CD14-positive monocyte (primary cell): ENCODE measurements at regions not wholly inside any gene's neighbourhood (a gene's known extent, or its start where the extent isn't known, plus 50 kb on each side); places are given as distances from the start of the nearest gene placed in this dataset.

Experiments
- DNase-seq, 3 donors: peaks; one replicate each; pipeline ENCODE4 v3.0.0-alpha.2; 2011 to 2022
- H2AFZ ChIP-seq: 2 replicates; pipeline ENCODE4 v1.6.0; 2012; ENCODE audit warnings: mild to moderate bottlenecking, low read depth, low read length, inconsistent platforms; ENCODE audit not compliant: insufficient read depth, poor library complexity, severe bottlenecking
- H3K27ac ChIP-seq, 2 donors: 1 replicate in 1 of 2; 2 replicates in 1 of 2; pipeline ENCODE4 v1.5.1; 2012 to 2013; ENCODE audit warnings: low read length in 2 of 2, control low read depth in 1 of 2, inconsistent platforms in 1 of 2, low read depth in 1 of 2, mild to moderate bottlenecking in 1 of 2
- H3K27me3 ChIP-seq, 2 donors: one replicate each; pipeline versions ENCODE4 v1.6.0 to v1.6.1; 2011 to 2013; ENCODE audit warnings: low read length in 2 of 2; ENCODE audit not compliant: control insufficient read depth in 2 of 2, insufficient read depth in 2 of 2
- H3K36me3 ChIP-seq, 2 donors: replicated peaks in 1 of 2; 1 replicate in 1 of 2; 2 replicates in 1 of 2; pipeline versions ENCODE4 v1.5.1 to v1.6.1; 2012 to 2013; ENCODE audit warnings: low read length in 2 of 2, control low read depth in 1 of 2, inconsistent platforms in 1 of 2, mild to moderate bottlenecking in 1 of 2; ENCODE audit not compliant: insufficient read depth in 2 of 2, control insufficient read depth in 1 of 2
- H3K4me1 ChIP-seq, 2 donors: 1 replicate in 1 of 2; 2 replicates in 1 of 2; pipeline versions ENCODE4 v1.5.1 to v1.6.1; 2012 to 2013; ENCODE audit warnings: low read length in 2 of 2, control low read depth in 1 of 2, inconsistent platforms in 1 of 2, mild to moderate bottlenecking in 1 of 2, moderate library complexity in 1 of 2; ENCODE audit not compliant: insufficient read depth in 2 of 2, control insufficient read depth in 1 of 2
- H3K4me2 ChIP-seq: replicated peaks from 2 replicates; pipeline ENCODE3; 2012; ENCODE audit warnings: low read length, moderate library complexity, mild to moderate bottlenecking; ENCODE audit not compliant: poor library complexity, severe bottlenecking; ENCODE audit errors: extremely low read depth
- H3K4me3 ChIP-seq, 3 experiments: fragments of 200-600 bp in 1 of 3; sonication (generic) in 1 of 3; replicated peaks in 1 of 3; 1 replicate in 2 of 3; 2 replicates in 1 of 3; pipeline ENCODE4 v1.5.1; 2011 to 2013; ENCODE audit warnings: low read length in 3 of 3, mild to moderate bottlenecking in 3 of 3, control low read depth in 2 of 3, low read depth in 2 of 3, inconsistent platforms in 1 of 3, moderate library complexity in 1 of 3
- H3K79me2 ChIP-seq: 2 replicates; pipeline ENCODE4 v1.6.0; 2012; ENCODE audit warnings: mild to moderate bottlenecking, control low read depth, inconsistent platforms, low read length, moderate library complexity; ENCODE audit not compliant: insufficient read depth
- H3K9ac ChIP-seq: 2 replicates; pipeline ENCODE4 v1.6.0; 2017; ENCODE audit warnings: low read length, mild to moderate bottlenecking; ENCODE audit not compliant: insufficient read depth, poor library complexity, severe bottlenecking
- H3K9me3 ChIP-seq, 2 donors: replicated peaks in 1 of 2; 1 replicate in 1 of 2; 2 replicates in 1 of 2; pipeline versions ENCODE4 v1.5.1 to v1.6.1; 2012 to 2013; ENCODE audit warnings: low read length in 2 of 2, control low read depth in 1 of 2; ENCODE audit not compliant: control insufficient read depth in 1 of 2, insufficient read depth in 1 of 2
- H4K20me1 ChIP-seq: 2 replicates; pipeline ENCODE4 v1.6.0; 2012; ENCODE audit warnings: mild to moderate bottlenecking, low read length, control low read depth, moderate library complexity; ENCODE audit not compliant: insufficient read depth
- H3K27ac Mint-ChIP-seq, 7 donors: one replicate each; pipeline ENCODE4 v1.8.0; 2020; ENCODE audit warnings: mild to moderate bottlenecking in 7 of 7, mixed read lengths in 7 of 7, moderate library complexity in 6 of 7, inconsistent platforms in 2 of 7
- H3K27me3 Mint-ChIP-seq, 3 donors: one replicate each; pipeline ENCODE4 v1.8.0; 2021 to 2022; ENCODE audit warnings: low read depth in 3 of 3, mild to moderate bottlenecking in 3 of 3, mixed read lengths in 3 of 3, moderate library complexity in 3 of 3, inconsistent platforms in 1 of 3
- H3K36me3 Mint-ChIP-seq, 2 donors: one replicate each; pipeline ENCODE4 v1.8.0; 2020; ENCODE audit warnings: mixed read lengths in 2 of 2, inconsistent platforms in 1 of 2, mild to moderate bottlenecking in 1 of 2
- H3K4me1 Mint-ChIP-seq: one replicate; pipeline ENCODE4 v1.8.0; 2020; ENCODE audit warnings: mild to moderate bottlenecking, mixed read lengths
- H3K4me3 Mint-ChIP-seq, 2 donors: one replicate each; pipeline ENCODE4 v1.8.0; 2020; ENCODE audit warnings: mild to moderate bottlenecking in 2 of 2, mixed read lengths in 2 of 2, moderate library complexity in 1 of 2
- H3K9me3 Mint-ChIP-seq, 7 donors: one replicate each; pipeline ENCODE4 v1.8.0; 2020 to 2022; ENCODE audit warnings: mixed read lengths in 7 of 7, mild to moderate bottlenecking in 6 of 7, moderate library complexity in 6 of 7, inconsistent platforms in 2 of 7
- CTCF ChIP-seq: fragments of 200-600 bp; IDR thresholded peaks from one replicate; pipeline ENCODE4 v1.8.0; 2022; ENCODE audit warnings: antibody characterized with exemption, mild to moderate bottlenecking
- WGBS: methylation state at CpG from one replicate; pipeline ENCODE4 v1.1.5; 2013; ENCODE audit warnings: missing lambda C conversion rate; ENCODE audit not compliant: insufficient coverage; 5-methylcytosine and 5-hydroxymethylcytosine counted together
- intact Hi-C, 2 donors: fragments of 100-400 bp; cut with micrococcal nuclease; formaldehyde crosslinking; loops; one replicate each; pipeline versions ENCODE4 v1.15.0 to v1.15.1; 2023

- H3K4me3 Mint-ChIP-seq, result no peak overlapping the region
- H3K79me2 ChIP-seq, result no peaks in the 10 kb centered on the region
- H3K36me3 Mint-ChIP-seq, result no peaks in the 10 kb centered on the region
- no peak overlapping the region for H3K27ac ChIP-seq
- TF ChIP-seq CTCF, result no peak
- no peak overlapping the region for H3K4me2 ChIP-seq
- no peaks in the 10 kb centered on the region for H3K4me1 Mint-ChIP-seq
- intact Hi-C loops, result no loop called here
- H2AFZ ChIP-seq, result no peak overlapping the region
- peaks cover 2 to 18% (median 14%) of the 10 kb centered on the region in 7 donors for H3K9me3 Mint-ChIP-seq
- H3K9me3 ChIP-seq, result peaks cover 11 to 13% of the 10 kb centered on the region in 2 donors
- H3K4me1 ChIP-seq, result no peaks in the 10 kb centered on the region
- H3K27me3 Mint-ChIP-seq, result no peaks in the 10 kb centered on the region
- no peaks in the 10 kb centered on the region for H3K36me3 ChIP-seq
- no peak overlapping the region for H3K9ac ChIP-seq
- no peaks in the 10 kb centered on the region for H3K27me3 ChIP-seq
- H4K20me1 ChIP-seq, result no peaks in the 10 kb centered on the region
- no peak for DNase-seq
- no CpG with 5 or more reads among the region's 1 CpG for whole genome bisulfite sequencing
- no peak overlapping the region for H3K4me3 ChIP-seq
- no peak overlapping the region for H3K27ac Mint-ChIP-seq
These were observed 1120.8 kb downstream of the PLA2G4A start for GRCh38 chr1:187949567-187949966.

GRCh38 chr1:187951817-187952216 lies 1123.1 kb downstream of the PLA2G4A start:
- intact Hi-C loops, result no loop called here
- no peak for TF ChIP-seq CTCF

More at GRCh38 chr1:187951817-187952216, 1123.1 kb downstream of the PLA2G4A start:
- H3K9ac ChIP-seq, result no peak overlapping the region
- no peaks in the 10 kb centered on the region for H3K36me3 Mint-ChIP-seq
- peaks cover 6 to 8% of the 10 kb centered on the region in 2 donors for H3K9me3 ChIP-seq
- no peaks in the 10 kb centered on the region for H3K4me1 ChIP-seq
- H3K27me3 Mint-ChIP-seq, result no peaks in the 10 kb centered on the region
- H4K20me1 ChIP-seq, result no peaks in the 10 kb centered on the region
- H3K4me2 ChIP-seq, result no peak overlapping the region
- H3K27ac Mint-ChIP-seq, result no peak overlapping the region
- no peak overlapping the region for H2AFZ ChIP-seq
- no peak overlapping the region for H3K4me3 Mint-ChIP-seq
- H3K9me3 Mint-ChIP-seq, result peaks cover 2 to 17% (median 14%) of the 10 kb centered on the region in 7 donors
- H3K27ac ChIP-seq, result no peak overlapping the region
- no peak overlapping the region for H3K4me3 ChIP-seq
- no peaks in the 10 kb centered on the region for H3K36me3 ChIP-seq
- no peaks in the 10 kb centered on the region for H3K4me1 Mint-ChIP-seq
- DNase-seq, result no peak
- H3K27me3 ChIP-seq, result no peaks in the 10 kb centered on the region
- no peaks in the 10 kb centered on the region for H3K79me2 ChIP-seq
